SK-N-SH (cell line): ENCODE measurements at regions not wholly inside any gene's neighbourhood (a gene's known extent, or its start where the extent isn't known, plus 50 kb on each side); places are given as distances from the start of the nearest gene placed in this dataset.

Experiments
- CTCF ChIA-PET: fragments of 300-600, 350-600 bp; formaldehyde crosslinking; extraction: SDS; loops from one replicate; lab custom pipeline; 2021; lab: Yijun Ruan, JAX
- POLR2A ChIA-PET: fragments of 350-600 bp; sonication (Branson Sonifier 250); formaldehyde crosslinking; extraction: SDS; loops from one replicate; lab custom pipeline; 2020; ENCODE audit warnings: antibody characterized with exemption, inconsistent platforms; lab: Yijun Ruan, JAX
- DNase-seq: peaks from one replicate; pipeline ENCODE4 v3.0.0; 2012
- H2AFZ ChIP-seq: fragments of 200-600 bp; sonication (generic); 2 replicates; pipeline ENCODE4 v1.8.1; 2016; ENCODE audit warnings: antibody characterized with exemption, mild to moderate bottlenecking, low read depth
- H3F3A ChIP-seq: fragments of 200-600 bp; sonication (generic); replicated peaks from 2 replicates; pipeline ENCODE3; 2016; ENCODE audit warnings: antibody characterized with exemption, mild to moderate bottlenecking; ENCODE audit not compliant: insufficient read depth
- H3K27ac ChIP-seq, 2 experiments: fragments of 200-500 bp in 1 of 2; fragments of 200-600 bp in 1 of 2; sonication (Bioruptor generic) in 1 of 2; sonication (generic), shearing (Covaris generic) in 1 of 2; 2 replicates each; pipeline versions ENCODE4 v1.5.1 to v1.6.1; 2014 to 2016; ENCODE audit warnings: low read depth in 2 of 2, inconsistent platforms in 1 of 2, low read length in 1 of 2, mild to moderate bottlenecking in 1 of 2, mixed read lengths in 1 of 2
- H3K27me3 ChIP-seq: fragments of 200-600 bp; sonication (generic), shearing (Covaris generic); 2 replicates; pipeline ENCODE4 v1.6.1; 2016; ENCODE audit warnings: mixed run types; ENCODE audit not compliant: insufficient read depth
- H3K36me3 ChIP-seq, 2 experiments: fragments of 200-500 bp in 1 of 2; fragments of 200-600 bp in 1 of 2; sonication (Bioruptor generic) in 1 of 2; sonication (generic) in 1 of 2; replicated peaks in 1 of 2; 2 replicates each; pipeline versions ENCODE3 to v1.5.1; 2014 to 2016; ENCODE audit warnings: low read length in 1 of 2, mild to moderate bottlenecking in 1 of 2; ENCODE audit not compliant: insufficient read depth in 2 of 2, control insufficient read depth in 1 of 2
- H3K4me1 ChIP-seq, 2 experiments: fragments of 200-500 bp in 1 of 2; fragments of 200-600 bp in 1 of 2; sonication (Bioruptor generic) in 1 of 2; sonication (generic), shearing (Covaris generic) in 1 of 2; 2 replicates each; pipeline versions ENCODE4 v1.5.1 to v1.6.1; 2014 to 2016; ENCODE audit warnings: low read depth in 1 of 2, low read length in 1 of 2, mixed run types in 1 of 2; ENCODE audit not compliant: insufficient read depth in 2 of 2, control insufficient read depth in 1 of 2
- H3K4me2 ChIP-seq: fragments of 200-600 bp; sonication (generic), shearing (Covaris generic); 2 replicates; pipeline ENCODE4 v1.6.1; 2017; ENCODE audit warnings: mixed run types
- H3K4me3 ChIP-seq, 2 experiments: fragments of 200-500 bp in 1 of 2; fragments of 200-600 bp in 1 of 2; sonication (Bioruptor generic) in 1 of 2; sonication (generic), shearing (Covaris generic) in 1 of 2; 2 replicates each; pipeline versions ENCODE4 v1.5.1 to v1.8.1; 2014 to 2016; ENCODE audit warnings: low read depth in 2 of 2, inconsistent platforms in 1 of 2, low read length in 1 of 2, mild to moderate bottlenecking in 1 of 2, mixed read lengths in 1 of 2, moderate library complexity in 1 of 2
- H3K79me2 ChIP-seq: fragments of 200-600 bp; sonication (generic); 2 replicates; pipeline ENCODE4 v1.8.1; 2017; ENCODE audit warnings: mild to moderate bottlenecking; ENCODE audit not compliant: insufficient read depth
- H3K9ac ChIP-seq: fragments of 200-600 bp; sonication (generic); 2 replicates; pipeline ENCODE4 v1.6.1; 2017; ENCODE audit warnings: mixed run types
- H3K9me2 ChIP-seq: fragments of 200-600 bp; sonication (generic); 2 replicates; pipeline ENCODE4 v1.6.1; 2017; ENCODE audit warnings: mixed run types
- H3K9me3 ChIP-seq: fragments of 200-600 bp; sonication (generic); 2 replicates; pipeline ENCODE4 v1.6.1; 2017; ENCODE audit warnings: mixed run types, mild to moderate bottlenecking, moderate library complexity
- H4K20me1 ChIP-seq: fragments of 200-600 bp; sonication (generic); 2 replicates; pipeline ENCODE4 v1.6.1; 2017; ENCODE audit warnings: mild to moderate bottlenecking, mixed run types; ENCODE audit not compliant: insufficient read depth
- CHD2 ChIP-seq: fragments of 150-350 bp; IDR thresholded peaks from 2 replicates; pipeline ENCODE4 v1.6.1; 2018; ENCODE audit warnings: low read length; ENCODE audit not compliant: partially characterized antibody
- ELF1 ChIP-seq: IDR thresholded peaks from 2 replicates; pipeline ENCODE4 v1.4.0; 2012
- EP300 ChIP-seq, 2 experiments: IDR thresholded peaks; 2 replicates each; pipeline versions ENCODE4 v1.4.0 to v1.6.1; 2012; ENCODE audit warnings: borderline replicate concordance in 1 of 2, low read depth in 1 of 2, low read length in 1 of 2
- EZH2phosphoT487 ChIP-seq: fragments of 200-600 bp; sonication (generic); IDR thresholded peaks from 2 replicates; pipeline ENCODE4 v1.6.1; 2017; ENCODE audit warnings: low read depth, mixed run types, mild to moderate bottlenecking, antibody characterized with exemption, moderate library complexity, borderline replicate concordance
- FOSL2 ChIP-seq: IDR thresholded peaks from 2 replicates; pipeline ENCODE4 v1.4.0; 2012; ENCODE audit warnings: low read depth, mild to moderate bottlenecking, moderate library complexity, borderline replicate concordance
- GATA2 ChIP-seq: sonication (generic); formaldehyde crosslinking; IDR thresholded peaks from 2 replicates; pipeline ENCODE4 v1.5.0; 2020; ENCODE audit warnings: mild to moderate bottlenecking, missing genetic modification reagents
- JUND ChIP-seq: IDR thresholded peaks from 2 replicates; pipeline ENCODE4 v1.4.0; 2012
- MEF2A ChIP-seq: IDR thresholded peaks from 2 replicates; pipeline ENCODE4 v1.4.0; 2012; ENCODE audit warnings: low read depth, borderline replicate concordance
- MXI1 ChIP-seq: IDR thresholded peaks from 2 replicates; pipeline ENCODE4 v1.6.1; 2012; ENCODE audit warnings: mild to moderate bottlenecking, low read depth, low read length, improper control_type of control experiment
- NFIC ChIP-seq: IDR thresholded peaks from 2 replicates; pipeline ENCODE4 v1.4.0; 2012; ENCODE audit warnings: borderline replicate concordance
- POLR2AphosphoS5 ChIP-seq: IDR thresholded peaks from 2 replicates; pipeline ENCODE4 v1.6.1; 2012; ENCODE audit warnings: low read depth, low read length
- RCOR1 ChIP-seq: fragments of 150-350 bp; IDR thresholded peaks from 2 replicates; pipeline ENCODE4 v1.6.1; 2017; ENCODE audit warnings: antibody characterized with exemption, low read length
- RXRA ChIP-seq: IDR thresholded peaks from 2 replicates; pipeline ENCODE4 v1.4.0; 2012; ENCODE audit warnings: low read depth, mild to moderate bottlenecking, borderline replicate concordance
- SIN3A ChIP-seq: IDR thresholded peaks from 2 replicates; pipeline ENCODE4 v1.6.1; 2012; ENCODE audit warnings: low read depth, mild to moderate bottlenecking, low read length, moderate library complexity, borderline replicate concordance
- SMC3 ChIP-seq: IDR thresholded peaks from 2 replicates; pipeline ENCODE4 v1.6.1; 2012; ENCODE audit warnings: low read depth, low read length, improper control_type of control experiment
- TAF1 ChIP-seq: IDR thresholded peaks from 2 replicates; pipeline ENCODE4 v1.6.1; 2012; ENCODE audit warnings: low read depth, mild to moderate bottlenecking, low read length, moderate library complexity, borderline replicate concordance
- TCF12 ChIP-seq: IDR thresholded peaks from 2 replicates; pipeline ENCODE4 v1.4.0; 2012
- WGBS: methylation state at CpG from one replicate; pipeline ENCODE4 v1.1.6; 2017; ENCODE audit warnings: low lambda C conversion rate; 5-methylcytosine and 5-hydroxymethylcytosine counted together
- TF ChIP-seq, protein P1 (sequence below): IDR thresholded peaks from 2 replicates; pipeline ENCODE4 v1.4.0; 2012; ENCODE audit warnings: low read depth, borderline replicate concordance
- TF ChIP-seq, protein P2 (sequence below): fragments of 200-600 bp; sonication (generic); IDR thresholded peaks from 2 replicates; pipeline ENCODE4 v1.6.1; 2017; ENCODE audit warnings: antibody characterized with exemption, mild to moderate bottlenecking, moderate library complexity
- TF ChIP-seq, protein P3 (sequence below): IDR thresholded peaks from 2 replicates; pipeline ENCODE4 v1.4.0; 2012; ENCODE audit warnings: low read depth, borderline replicate concordance

DNA sequence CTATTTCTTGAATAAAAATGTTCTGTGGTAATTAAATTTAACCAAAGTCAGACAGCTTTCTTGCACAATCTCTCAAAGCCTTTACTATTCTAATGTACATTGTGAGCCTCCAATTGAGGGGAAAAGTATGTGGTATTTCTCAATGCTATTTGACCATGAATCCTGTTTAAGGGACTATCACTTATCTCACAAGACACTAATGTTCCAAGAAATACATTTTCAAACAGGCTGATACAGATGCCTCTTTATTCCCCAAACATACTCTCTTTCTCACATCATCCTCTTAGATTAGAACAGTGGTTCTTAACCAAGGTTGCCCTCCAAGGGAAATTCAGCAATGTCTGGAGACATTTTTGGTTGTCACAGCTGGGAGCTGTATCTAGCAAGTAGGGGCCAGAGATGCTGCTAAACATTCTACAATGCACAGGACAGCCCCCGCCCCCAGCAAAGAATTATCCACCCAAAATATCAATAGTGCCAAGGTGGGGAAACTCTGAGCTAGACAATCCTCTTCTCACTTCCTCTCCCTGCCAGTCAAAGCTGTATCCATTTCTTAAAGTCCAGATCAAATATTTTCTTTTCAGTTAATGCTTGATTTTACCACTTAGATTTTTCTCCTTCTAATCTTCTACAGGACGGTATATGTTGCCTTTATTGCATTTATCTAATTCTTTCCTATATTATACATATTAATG lies 129.2 kb upstream of the TRIM2 start (continued):
- TF ChIP-seq SIN3A: no peak
- TF ChIP-seq RXRA: no peak
- TF ChIP-seq, protein P1, sequence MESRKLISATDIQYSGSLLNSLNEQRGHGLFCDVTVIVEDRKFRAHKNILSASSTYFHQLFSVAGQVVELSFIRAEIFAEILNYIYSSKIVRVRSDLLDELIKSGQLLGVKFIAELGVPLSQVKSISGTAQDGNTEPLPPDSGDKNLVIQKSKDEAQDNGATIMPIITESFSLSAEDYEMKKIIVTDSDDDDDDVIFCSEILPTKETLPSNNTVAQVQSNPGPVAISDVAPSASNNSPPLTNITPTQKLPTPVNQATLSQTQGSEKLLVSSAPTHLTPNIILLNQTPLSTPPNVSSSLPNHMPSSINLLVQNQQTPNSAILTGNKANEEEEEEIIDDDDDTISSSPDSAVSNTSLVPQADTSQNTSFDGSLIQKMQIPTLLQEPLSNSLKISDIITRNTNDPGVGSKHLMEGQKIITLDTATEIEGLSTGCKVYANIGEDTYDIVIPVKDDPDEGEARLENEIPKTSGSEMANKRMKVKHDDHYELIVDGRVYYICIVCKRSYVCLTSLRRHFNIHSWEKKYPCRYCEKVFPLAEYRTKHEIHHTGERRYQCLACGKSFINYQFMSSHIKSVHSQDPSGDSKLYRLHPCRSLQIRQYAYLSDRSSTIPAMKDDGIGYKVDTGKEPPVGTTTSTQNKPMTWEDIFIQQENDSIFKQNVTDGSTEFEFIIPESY: no peak
- no peak for TF ChIP-seq POLR2AphosphoS5
- TF ChIP-seq EP300 (IDR thresholded peaks at IDR 0.05; ENCODE audit: borderline replicate concordance in 1 of 2, low read depth in 1 of 2, low read length in 1 of 2): no peak

- no peak overlapping the region for H3K27ac ChIP-seq
- H3K9me3 ChIP-seq: no peaks in the 10 kb centered on the region
- TF ChIP-seq TCF12: no peak
- TF ChIP-seq ELF1: no peak
- no peak for TF ChIP-seq MEF2A
- no peak for TF ChIP-seq GATA2
- no peak for TF ChIP-seq TAF1
- no peak for TF ChIP-seq EZH2phosphoT487
- TF ChIP-seq SMC3: no peak
- 72% methylated on average over 4 of the region's 4 CpGs for WGBS
- no peaks in the 10 kb centered on the region for H4K20me1 ChIP-seq
- no peaks in the 10 kb centered on the region for H3K79me2 ChIP-seq
- no peak overlapping the region for H3K4me2 ChIP-seq
- H3K9me2 ChIP-seq: no peaks in the 10 kb centered on the region
- no peak overlapping the region for H2AFZ ChIP-seq
- no peak for DNase-seq
- H3K4me1 ChIP-seq: peaks cover 0 to 4% of the 10 kb centered on the region in 2 experiments; a peak in 2 of 4 replicates
- POLR2A ChIA-PET: no interaction called here
- H3K27me3 ChIP-seq: no peaks in the 10 kb centered on the region; the same call in 1 of the 2 replicates
- no peaks in the 10 kb centered on the region for H3F3A ChIP-seq
- no peak overlapping the region for H3K9ac ChIP-seq
- H3K4me3 ChIP-seq: no peak overlapping the region
- no peaks in the 10 kb centered on the region for H3K36me3 ChIP-seq
- CTCF ChIA-PET: interaction anchor here (1.0 to 2.7 kb wide), 4 partner anchors 9 to 567 kb away, joined by 3 to 13 read pairs (median 8); no protein-coding TSS in a partner anchor
Measured at GRCh38 chr4:153075836-153076518, 128.3 kb upstream of the TRIM2 start.

DNA sequence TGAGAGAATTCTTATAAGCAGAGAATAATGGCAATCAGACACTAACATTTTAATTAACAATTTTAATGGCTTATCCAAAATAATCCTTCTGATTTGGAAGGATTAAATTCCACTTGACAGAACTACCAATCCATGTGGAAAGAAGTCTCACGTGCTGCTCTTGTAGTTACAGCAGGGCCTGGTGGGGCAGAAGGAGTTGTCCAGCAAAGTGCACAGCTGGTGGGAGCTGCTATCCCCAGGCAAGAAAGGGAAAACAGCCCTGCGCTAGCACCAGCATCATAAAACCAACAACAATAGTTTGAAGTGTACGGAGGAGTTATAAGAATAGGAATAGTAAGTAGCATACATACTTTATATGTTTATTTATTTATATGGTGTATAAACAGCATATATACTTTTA lies 127.4 kb upstream of the TRIM2 start:
- ChIA-PET POLR2A (no interaction called here), CTCF (no interaction called here)
- Histone ChIP-seq H3K9ac (no peak overlapping the region), H3K36me3 (no peaks in the 10 kb centered on the region), H3K4me1 (peaks cover 0 to 4% of the 10 kb centered on the region in 2 experiments; a peak in 2 of 4 replicates), H3K9me3 (no peaks in the 10 kb centered on the region), H3K4me2 (no peak overlapping the region), H4K20me1 (no peaks in the 10 kb centered on the region), H3F3A (no peaks in the 10 kb centered on the region), H3K79me2 (no peaks in the 10 kb centered on the region), H3K27ac (no peak overlapping the region), H2AFZ (no peak overlapping the region), H3K4me3 (no peak overlapping the region), H3K27me3 (no peaks in the 10 kb centered on the region; the same call in 1 of the 2 replicates), H3K9me2 (no peaks in the 10 kb centered on the region)
- no peak for DNase-seq
- 72% methylated on average over 3 of the region's 3 CpGs for WGBS
- TF ChIP-seq MXI1: no peak
- TF ChIP-seq, protein P2, sequence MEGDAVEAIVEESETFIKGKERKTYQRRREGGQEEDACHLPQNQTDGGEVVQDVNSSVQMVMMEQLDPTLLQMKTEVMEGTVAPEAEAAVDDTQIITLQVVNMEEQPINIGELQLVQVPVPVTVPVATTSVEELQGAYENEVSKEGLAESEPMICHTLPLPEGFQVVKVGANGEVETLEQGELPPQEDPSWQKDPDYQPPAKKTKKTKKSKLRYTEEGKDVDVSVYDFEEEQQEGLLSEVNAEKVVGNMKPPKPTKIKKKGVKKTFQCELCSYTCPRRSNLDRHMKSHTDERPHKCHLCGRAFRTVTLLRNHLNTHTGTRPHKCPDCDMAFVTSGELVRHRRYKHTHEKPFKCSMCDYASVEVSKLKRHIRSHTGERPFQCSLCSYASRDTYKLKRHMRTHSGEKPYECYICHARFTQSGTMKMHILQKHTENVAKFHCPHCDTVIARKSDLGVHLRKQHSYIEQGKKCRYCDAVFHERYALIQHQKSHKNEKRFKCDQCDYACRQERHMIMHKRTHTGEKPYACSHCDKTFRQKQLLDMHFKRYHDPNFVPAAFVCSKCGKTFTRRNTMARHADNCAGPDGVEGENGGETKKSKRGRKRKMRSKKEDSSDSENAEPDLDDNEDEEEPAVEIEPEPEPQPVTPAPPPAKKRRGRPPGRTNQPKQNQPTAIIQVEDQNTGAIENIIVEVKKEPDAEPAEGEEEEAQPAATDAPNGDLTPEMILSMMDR: no peak
- TF ChIP-seq RCOR1: no peak
- TF ChIP-seq JUND: no peak
- TF ChIP-seq ELF1: no peak
- no peak for TF ChIP-seq EP300 (IDR thresholded peaks at IDR 0.05; ENCODE audit: borderline replicate concordance in 1 of 2, low read depth in 1 of 2, low read length in 1 of 2)
- TF ChIP-seq FOSL2: no peak
- no peak for TF ChIP-seq NFIC
- TF ChIP-seq CHD2: no peak
- TF ChIP-seq, protein P3, sequence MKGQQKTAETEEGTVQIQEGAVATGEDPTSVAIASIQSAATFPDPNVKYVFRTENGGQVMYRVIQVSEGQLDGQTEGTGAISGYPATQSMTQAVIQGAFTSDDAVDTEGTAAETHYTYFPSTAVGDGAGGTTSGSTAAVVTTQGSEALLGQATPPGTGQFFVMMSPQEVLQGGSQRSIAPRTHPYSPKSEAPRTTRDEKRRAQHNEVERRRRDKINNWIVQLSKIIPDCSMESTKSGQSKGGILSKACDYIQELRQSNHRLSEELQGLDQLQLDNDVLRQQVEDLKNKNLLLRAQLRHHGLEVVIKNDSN: no peak
